Caco-2 (cell line): ENCODE measurements at regions not wholly inside any gene's neighbourhood (a gene's known extent, or its start where the extent isn't known, plus 50 kb on each side); places are given as distances from the start of the nearest gene placed in this dataset.

Source experiments
- BruUV-seq: library from RNA; stranded (reverse); fragments of 400-500 nt; replicated peaks from 2 replicates; lab custom pipeline; 2021; lab: Mats Ljungman, UMichigan
- CTCF ChIA-PET: fragments of 300-600 bp; sonication (Branson Sonifier 250); formaldehyde crosslinking; loops from one replicate; lab custom pipeline; 2022; ENCODE audit warnings: antibody characterized with exemption; lab: Charles Lee
- POLR2A ChIA-PET: fragments of 300-600 bp; sonication (Branson Sonifier 250); formaldehyde crosslinking; loops from one replicate; lab custom pipeline; 2022; ENCODE audit warnings: antibody characterized with exemption; lab: Charles Lee
- DNase-seq, 2 experiments: peaks; one replicate each; pipeline versions ENCODE4 v3.0.0 to v3.0.0-alpha.2; 2020 to 2022
- H3K27me3 ChIP-seq: replicated peaks from 2 replicates; pipeline ENCODE4 v1.6.0; 2011; ENCODE audit warnings: low read length; ENCODE audit not compliant: control insufficient read depth, insufficient read depth
- H3K36me3 ChIP-seq: 2 replicates; pipeline ENCODE4 v1.5.1; 2011; ENCODE audit warnings: low read length; ENCODE audit not compliant: control insufficient read depth, insufficient read depth
- H3K4me1 ChIP-seq: fragments of 250-450 bp; sonication (Bioruptor Pico); 2 replicates; pipeline ENCODE4 v1.5.1; 2020; ENCODE audit warnings: mild to moderate bottlenecking
- H3K4me3 ChIP-seq: 2 replicates; pipeline ENCODE4 v1.5.1; 2011; ENCODE audit warnings: low read depth, mild to moderate bottlenecking, control low read depth, low read length
- H3K9me3 ChIP-seq: fragments of 250-450 bp; sonication (Bioruptor Pico); 2 replicates; pipeline ENCODE4 v1.5.1; 2020; ENCODE audit warnings: mild to moderate bottlenecking, moderate library complexity
- H3K27ac Mint-ChIP-seq: one replicate; pipeline ENCODE4 v1.8.0; 2022; ENCODE audit warnings: mixed read lengths; ENCODE audit not compliant: unreplicated experiment
- H3K27me3 Mint-ChIP-seq: one replicate; pipeline ENCODE4 v1.8.0; 2022; ENCODE audit warnings: mixed read lengths; ENCODE audit not compliant: insufficient read depth, unreplicated experiment
- H3K36me3 Mint-ChIP-seq: one replicate; pipeline ENCODE4 v1.8.0; 2022; ENCODE audit warnings: mild to moderate bottlenecking, mixed read lengths; ENCODE audit not compliant: insufficient read depth, unreplicated experiment
- H3K4me1 Mint-ChIP-seq: one replicate; pipeline ENCODE4 v1.8.0; 2022; ENCODE audit warnings: low read depth, mixed read lengths; ENCODE audit not compliant: unreplicated experiment
- H3K4me3 Mint-ChIP-seq: one replicate; pipeline ENCODE4 v1.8.0; 2022; ENCODE audit warnings: mild to moderate bottlenecking, moderate library complexity, mixed read lengths; ENCODE audit not compliant: unreplicated experiment
- H3K9me3 Mint-ChIP-seq: one replicate; pipeline ENCODE4 v1.8.0; 2022; ENCODE audit warnings: mixed read lengths; ENCODE audit not compliant: unreplicated experiment
- intact Hi-C: fragments of 100-400 bp; cut with micrococcal nuclease; formaldehyde crosslinking; loops from one replicate; pipeline ENCODE4 v1.10.0; 2022; ENCODE audit not compliant: unreplicated experiment
- TF ChIP-seq, protein P1 (sequence below), 2 experiments: fragments of 200-600 bp in 1 of 2; IDR thresholded peaks; 1 replicate in 1 of 2; 2 replicates in 1 of 2; pipeline versions ENCODE4 v1.5.1 to v1.8.0; 2011 to 2022; ENCODE audit warnings: antibody characterized with exemption in 1 of 2, control low read depth in 1 of 2, inconsistent platforms in 1 of 2, low read depth in 1 of 2, low read length in 1 of 2, mild to moderate bottlenecking in 1 of 2, moderate library complexity in 1 of 2; ENCODE audit not compliant: insufficient read depth in 1 of 2, severe bottlenecking in 1 of 2, unreplicated experiment in 1 of 2

DNA sequence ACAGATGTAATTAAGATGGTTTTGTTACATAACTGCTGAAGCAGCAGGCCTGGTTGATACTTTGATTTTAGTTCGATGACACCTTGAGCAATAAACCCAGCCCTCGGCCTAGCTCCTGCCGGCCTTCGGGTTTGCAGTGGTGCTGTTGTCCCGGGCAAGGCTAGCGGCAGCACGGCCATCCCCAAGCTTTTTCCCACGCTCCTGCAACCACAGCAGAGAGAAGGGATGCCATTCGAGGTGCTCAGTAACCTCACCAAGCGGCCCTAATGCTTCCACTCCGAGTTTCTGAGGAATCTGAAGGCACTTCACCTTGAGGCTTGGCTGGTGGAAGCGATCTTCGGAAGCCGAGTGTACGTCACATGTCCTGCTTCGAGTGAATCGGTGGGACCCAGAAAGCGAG lies 182.1 kb downstream of the NAF1 start:
- Mint-ChIP-seq H3K36me3 (no peaks in the 10 kb centered on the region), H3K4me3 (no peak overlapping the region), H3K4me1 (no peaks in the 10 kb centered on the region), H3K27me3 (no peaks in the 10 kb centered on the region), H3K27ac (no peak overlapping the region), H3K9me3 (no peaks in the 10 kb centered on the region)
- no peak for DNase-seq
- TF ChIP-seq, protein P1, sequence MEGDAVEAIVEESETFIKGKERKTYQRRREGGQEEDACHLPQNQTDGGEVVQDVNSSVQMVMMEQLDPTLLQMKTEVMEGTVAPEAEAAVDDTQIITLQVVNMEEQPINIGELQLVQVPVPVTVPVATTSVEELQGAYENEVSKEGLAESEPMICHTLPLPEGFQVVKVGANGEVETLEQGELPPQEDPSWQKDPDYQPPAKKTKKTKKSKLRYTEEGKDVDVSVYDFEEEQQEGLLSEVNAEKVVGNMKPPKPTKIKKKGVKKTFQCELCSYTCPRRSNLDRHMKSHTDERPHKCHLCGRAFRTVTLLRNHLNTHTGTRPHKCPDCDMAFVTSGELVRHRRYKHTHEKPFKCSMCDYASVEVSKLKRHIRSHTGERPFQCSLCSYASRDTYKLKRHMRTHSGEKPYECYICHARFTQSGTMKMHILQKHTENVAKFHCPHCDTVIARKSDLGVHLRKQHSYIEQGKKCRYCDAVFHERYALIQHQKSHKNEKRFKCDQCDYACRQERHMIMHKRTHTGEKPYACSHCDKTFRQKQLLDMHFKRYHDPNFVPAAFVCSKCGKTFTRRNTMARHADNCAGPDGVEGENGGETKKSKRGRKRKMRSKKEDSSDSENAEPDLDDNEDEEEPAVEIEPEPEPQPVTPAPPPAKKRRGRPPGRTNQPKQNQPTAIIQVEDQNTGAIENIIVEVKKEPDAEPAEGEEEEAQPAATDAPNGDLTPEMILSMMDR (IDR thresholded peaks at IDR 0.05; ENCODE audit: insufficient read depth in 1 of 2, low read depth in 1 of 2, low read length in 1 of 2, severe bottlenecking in 1 of 2, unreplicated experiment in 1 of 2), result no peak
- Histone ChIP-seq H3K27me3 (no peaks in the 10 kb centered on the region), H3K9me3 (no peaks in the 10 kb centered on the region), H3K4me1 (no peaks in the 10 kb centered on the region), H3K4me3 (no peak overlapping the region), H3K36me3 (no peaks in the 10 kb centered on the region)
- POLR2A ChIA-PET, result no interaction called here
- BruUV-seq, result no TSS peak
- intact Hi-C loops, result no loop called here
- CTCF ChIA-PET, result no interaction called here

DNA sequence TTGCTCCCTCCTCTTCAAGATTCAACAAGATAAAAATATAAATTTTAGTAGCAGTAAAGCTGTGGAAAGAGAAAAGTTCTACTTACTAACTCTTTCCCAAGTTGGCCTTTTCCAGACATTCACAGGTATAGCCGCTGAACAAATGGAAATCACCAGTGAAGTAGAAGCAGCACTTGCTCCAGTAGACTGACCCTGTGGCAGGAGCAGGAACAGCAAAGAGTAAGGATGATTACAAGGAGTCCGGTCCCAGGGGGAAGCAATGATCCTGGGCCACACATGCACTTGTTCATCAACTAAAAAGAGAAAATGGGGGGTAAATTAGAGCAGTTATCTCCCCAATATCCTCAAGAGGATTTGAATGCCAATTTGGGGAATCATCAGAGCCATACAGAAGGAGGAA lies 184.9 kb downstream of the NAF1 start:
- H3K36me3 ChIP-seq, result no peaks in the 10 kb centered on the region
- no peaks in the 10 kb centered on the region for H3K4me1 Mint-ChIP-seq
- H3K4me1 ChIP-seq, result no peaks in the 10 kb centered on the region
- BruUV-seq, result no TSS peak
- POLR2A ChIA-PET, result no interaction called here
- TF ChIP-seq, protein P1 (IDR thresholded peaks at IDR 0.05; ENCODE audit: insufficient read depth in 1 of 2, low read depth in 1 of 2, low read length in 1 of 2, severe bottlenecking in 1 of 2, unreplicated experiment in 1 of 2), result no peak
- intact Hi-C loops, result no loop called here
- H3K27me3 Mint-ChIP-seq, result no peaks in the 10 kb centered on the region
- no peak for DNase-seq
- H3K36me3 Mint-ChIP-seq, result no peaks in the 10 kb centered on the region
- H3K27me3 ChIP-seq, result no peaks in the 10 kb centered on the region
- CTCF ChIA-PET, result no interaction called here
- H3K4me3 Mint-ChIP-seq, result no peak overlapping the region
- no peaks in the 10 kb centered on the region for H3K9me3 ChIP-seq
- no peak overlapping the region for H3K4me3 ChIP-seq
- H3K27ac Mint-ChIP-seq, result no peak overlapping the region
- H3K9me3 Mint-ChIP-seq, result no peaks in the 10 kb centered on the region

GRCh38 chr4:162978398-162978797 lies 188.3 kb downstream of the NAF1 start:
- BruUV-seq, result no TSS peak
- Histone ChIP-seq H3K36me3 (no peaks in the 10 kb centered on the region), H3K4me3 (no peak overlapping the region), H3K27me3 (no peaks in the 10 kb centered on the region), H3K4me1 (no peaks in the 10 kb centered on the region), H3K9me3 (no peaks in the 10 kb centered on the region)
- Mint-ChIP-seq H3K4me1 (no peaks in the 10 kb centered on the region), H3K27me3 (no peaks in the 10 kb centered on the region), H3K27ac (no peak overlapping the region), H3K36me3 (no peaks in the 10 kb centered on the region), H3K9me3 (no peaks in the 10 kb centered on the region), H3K4me3 (no peak overlapping the region)
- POLR2A ChIA-PET, result no interaction called here
- TF ChIP-seq, protein P1 (IDR thresholded peaks at IDR 0.05; ENCODE audit: insufficient read depth in 1 of 2, low read depth in 1 of 2, low read length in 1 of 2, severe bottlenecking in 1 of 2, unreplicated experiment in 1 of 2), result no peak
- no peak for DNase-seq
- CTCF ChIA-PET, result no interaction called here
- intact Hi-C loops, result no loop called here
